ENCODE measurements at regions not wholly inside any gene's neighbourhood (a gene's known extent, or its start where the extent isn't known, plus 50 kb on each side); places are given as distances from the start of the nearest gene placed in this dataset.

DNA sequence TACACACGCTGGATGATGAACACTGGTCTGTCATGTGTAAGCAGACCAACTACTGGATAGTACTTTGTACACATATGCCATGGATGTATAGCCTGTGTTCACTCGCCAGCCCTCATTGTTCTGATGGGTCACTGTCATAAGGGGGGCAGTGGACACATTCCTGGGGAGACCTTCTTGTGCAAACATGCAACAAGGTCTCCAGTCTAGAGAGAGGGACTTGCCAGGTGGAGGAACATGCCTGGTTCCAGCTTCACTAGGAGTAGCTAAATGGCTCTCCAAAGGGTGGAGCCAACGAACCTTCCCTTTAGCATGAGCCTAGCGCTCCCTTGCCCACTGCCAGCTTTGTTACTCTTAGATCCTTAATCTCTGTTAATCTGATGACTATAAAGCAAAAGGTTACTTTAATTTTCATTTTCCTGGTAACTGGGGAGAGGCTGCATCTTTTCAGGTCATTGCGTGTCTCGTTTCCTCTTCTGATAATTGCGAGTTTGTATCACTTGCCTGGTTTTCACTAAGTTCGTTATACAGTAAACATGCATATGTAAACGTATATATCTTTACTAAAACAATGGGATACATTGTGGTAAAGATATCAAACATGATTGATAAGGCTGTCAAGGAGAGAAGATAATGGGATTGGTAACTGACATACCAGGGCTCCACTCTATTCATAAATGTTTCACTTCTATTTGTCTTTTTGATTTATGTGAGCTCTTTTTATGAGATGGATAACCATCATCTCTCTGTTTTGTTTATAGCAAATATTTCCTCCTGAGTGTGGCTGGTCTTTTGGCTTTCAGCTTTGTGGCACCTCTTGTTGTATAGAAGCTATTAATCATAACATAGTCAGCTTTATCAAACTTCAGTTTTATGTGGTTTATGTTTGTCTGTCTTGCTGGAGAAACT is 235.2 kb upstream of the SGCG start:
- dilution Hi-C loops (cut with HindIII; ENCODE audit: low sequenced_read_pairs, unreplicated experiment) (no loop called here), intact Hi-C loops (cut with micrococcal nuclease) (no loop called here), in situ Hi-C loops (cut with MboI; ENCODE audit: low sequenced_read_pairs) (no loop called here)
- Histone ChIP-seq H4K8ac (ENCODE audit: low read depth in 2 of 2, low read length in 2 of 2) (no peak overlapping the region), H3K9ac (ENCODE audit: low read depth, low read length) (no peak overlapping the region), H3K4ac (ENCODE audit: low read depth, low read length) (no peak overlapping the region), H2BK120ac (ENCODE audit: low read depth, low read length) (no peak overlapping the region), H4K5ac (ENCODE audit: low read depth, low read length) (no peak overlapping the region), H3K9me3 (ENCODE audit: control insufficient read depth, insufficient read depth, low read length) (no peaks in the 10 kb centered on the region), H3K18ac (ENCODE audit: low read depth, low read length) (no peak overlapping the region), H3K23ac (ENCODE audit: low read depth, low read length) (no peak overlapping the region), H3K4me1 (ENCODE audit: control insufficient read depth, insufficient read depth, low read length) (no peaks in the 10 kb centered on the region), H2AFZ (replicated peaks; ENCODE audit: low read length, poor library complexity) (no peak overlapping the region), H2BK15ac (ENCODE audit: low read depth, low read length) (no peak overlapping the region), H3K36me3 (ENCODE audit: control insufficient read depth, insufficient read depth, low read length) (no peaks in the 10 kb centered on the region), H2AK5ac (ENCODE audit: low read depth, low read length) (no peak overlapping the region), H2BK5ac (ENCODE audit: low read depth, low read length, poor library complexity, severe bottlenecking) (no peak overlapping the region), H2BK20ac (ENCODE audit: low read depth, low read length) (no peak overlapping the region), H2AK9ac (replicated peaks; ENCODE audit: low read depth, low read length, poor library complexity) (no peak overlapping the region), H4K20me1 (ENCODE audit: insufficient read depth, low read length) (no peaks in the 10 kb centered on the region), H3K14ac (replicated peaks; ENCODE audit: low read depth, low read length) (no peak overlapping the region), H3K27ac (ENCODE audit: insufficient read depth, low read length) (no peak overlapping the region), H3K56ac (ENCODE audit: extremely low read depth, insufficient read depth, low read length) (no peak overlapping the region), H3K27me3 (ENCODE audit: control insufficient read depth, insufficient read depth, low read length) (no peaks in the 10 kb centered on the region), H3K4me3 (ENCODE audit: insufficient read depth, low read depth, low read length) (no peak overlapping the region), H3K4me2 (ENCODE audit: low read depth, low read length) (no peak overlapping the region), H3K9me1 (ENCODE audit: insufficient read depth, low read length) (no peaks in the 10 kb centered on the region), H4K91ac (ENCODE audit: insufficient read depth, low read depth, low read length) (no peak overlapping the region), H3K79me1 (ENCODE audit: low read depth in 1 of 2, low read length in 2 of 2) (no peaks in the 10 kb centered on the region)
- ATAC-seq (ENCODE audit: low read depth): no peak
- DNase-seq: no peak
- TF ChIP-seq POLR2A (IDR thresholded peaks at IDR 0.05; ENCODE audit: low read depth, low read length): no peak
- TF ChIP-seq RFX5 (IDR thresholded peaks at IDR 0.05; ENCODE audit: low read depth, low read length): no peak
- TF ChIP-seq NFE2L2 (IDR thresholded peaks at IDR 0.05; ENCODE audit: low read depth, low read length): no peak
- TF ChIP-seq FOS (IDR thresholded peaks at IDR 0.05; ENCODE audit: low read depth, low read length): no peak
- no peak for TF ChIP-seq ELK1 (IDR thresholded peaks at IDR 0.05; ENCODE audit: borderline replicate concordance, low read depth, low read length)
- no peak for TF ChIP-seq CTCF (conservative IDR thresholded peaks at IDR 0.05; ENCODE audit: low read depth, low read length)
- no peak for TF ChIP-seq CHD1 (IDR thresholded peaks at IDR 0.05; ENCODE audit: low read depth, low read length)
- TF ChIP-seq USF2 (IDR thresholded peaks at IDR 0.05; ENCODE audit: low read depth, low read length): no peak
- TF ChIP-seq MXI1 (IDR thresholded peaks at IDR 0.05; ENCODE audit: borderline replicate concordance, low read depth, low read length): no peak
- POLR2A ChIA-PET (ENCODE audit: unreplicated experiment): interaction anchor here (0.5 kb wide), 1 partner anchor 1644 kb away, joined by 5 read pairs; no protein-coding TSS in a partner anchor
- BruUV-seq (replicated peaks): no TSS peak
- WGBS, 2 experiments (ENCODE audit: extremely low coverage in 2 of 2, insufficient read length in 1 of 2): no CpG with 5 or more reads among the region's 9 CpGs
- CTCF ChIA-PET: no interaction called here
